ENCODE measurements at regions not wholly inside any gene's neighbourhood (a gene's known extent, or its start where the extent isn't known, plus 50 kb on each side); places are given as distances from the start of the nearest gene placed in this dataset.

DNA sequence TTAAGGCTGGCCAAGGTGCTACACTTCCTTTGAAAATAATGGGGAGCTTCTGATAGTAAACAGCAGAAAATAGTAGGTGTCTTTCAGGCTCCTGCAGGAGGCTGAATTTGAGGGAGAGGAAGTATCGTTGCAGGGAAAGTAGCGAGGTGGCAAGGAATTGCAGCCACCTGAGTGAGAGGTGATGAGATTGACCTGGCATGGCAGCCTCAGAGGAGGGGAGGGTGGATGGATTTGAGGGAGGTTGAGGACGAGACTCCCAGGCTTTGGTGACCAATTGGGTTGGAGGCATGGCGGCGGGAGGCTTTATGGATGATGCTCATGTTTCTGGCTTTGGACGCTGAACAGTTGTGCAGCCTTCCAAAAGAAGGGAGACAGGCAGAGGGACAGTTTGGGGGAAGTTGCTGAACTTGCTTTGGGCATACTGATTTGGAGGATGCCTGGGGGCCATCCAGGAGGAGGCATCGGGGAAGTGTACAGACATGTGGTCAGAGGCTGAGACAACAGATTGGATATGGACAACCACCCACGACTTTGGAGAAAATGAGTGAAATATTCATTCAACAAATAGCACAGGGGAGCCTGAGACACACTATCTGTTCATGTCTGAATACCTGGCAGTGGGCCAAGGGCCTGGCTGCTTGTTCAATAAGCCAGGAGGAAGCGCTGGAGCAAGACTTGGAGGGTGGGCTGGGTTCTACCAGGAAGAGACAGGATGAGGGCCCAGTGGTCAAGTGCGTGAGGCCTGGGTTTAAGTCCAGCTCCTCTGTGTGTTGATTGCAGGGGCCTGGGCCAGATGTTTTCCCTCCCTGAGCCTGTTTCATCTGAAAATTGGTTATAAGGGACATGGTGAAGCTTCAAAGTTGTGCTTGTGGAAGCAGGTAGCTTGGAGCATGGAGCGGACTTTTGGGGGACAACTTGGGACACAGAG lies 113.2 kb downstream of the CEBPB start:
- ChIA-PET CTCF (interaction anchor here (1.0 to 1.5 kb wide), 2 partner anchors 10 to 112 kb away, joined by 3 to 4 read pairs; no protein-coding TSS in a partner anchor), POLR2A (no interaction called here)
- Histone ChIP-seq H3K9me1 (replicated peaks; ENCODE audit: control insufficient read depth, extremely low read depth, insufficient read depth, low read length) (no peaks in the 10 kb centered on the region), H3K27me3 (ENCODE audit: control insufficient read depth in 2 of 2, insufficient read depth in 2 of 2, low read length in 2 of 2) (no peaks in the 10 kb centered on the region), H3K9me3 (replicated peaks; ENCODE audit: control insufficient read depth, insufficient read depth, low read length) (no peaks in the 10 kb centered on the region), H4K20me1 (replicated peaks; ENCODE audit: control insufficient read depth, extremely low read depth, insufficient read depth, low read length) (no peaks in the 10 kb centered on the region), H3K27ac (ENCODE audit: insufficient read depth, low read depth, low read length) (no peak overlapping the region), H3K9ac (replicated peaks; ENCODE audit: extremely low read depth, insufficient read depth, low read length) (no peak overlapping the region), H3K4me3 (replicated peaks in 1 of 3; ENCODE audit: insufficient read depth in 1 of 3, low read depth in 1 of 3, low read length in 3 of 3) (no peak overlapping the region), H3K36me3 (ENCODE audit: control insufficient read depth in 2 of 2, extremely low read depth in 1 of 2, insufficient read depth in 2 of 2, low read length in 2 of 2) (no peaks in the 10 kb centered on the region), H2AFZ (ENCODE audit: low read depth, low read length) (no peak overlapping the region), H3K4me1 (ENCODE audit: control insufficient read depth, extremely low read depth, insufficient read depth, low read length) (peaks cover 6% of the 10 kb centered on the region), H3K4me2 (ENCODE audit: insufficient read depth, low read length) (no peak overlapping the region), H3K79me2 (ENCODE audit: control insufficient read depth, insufficient read depth, low read length) (no peaks in the 10 kb centered on the region)
- dilution Hi-C loops (cut with MboI; ENCODE audit: extremely low pct_ligation_motif_present, low sequenced_read_pairs): no loop called here
- TF ChIP-seq FOS (IDR thresholded peaks at IDR 0.05; ENCODE audit: borderline replicate concordance, insufficient read depth, low read length) (no peak), MAX (IDR thresholded peaks at IDR 0.05; ENCODE audit: insufficient read depth, insufficient read length) (no peak), POLR2A (IDR thresholded peaks at IDR 0.05; ENCODE audit: low read depth, low read length) (no peak)
- DNase-seq (ENCODE audit: low read depth, low spot score) (peak; percentile 42), FAIRE-seq (no peak)
- intact Hi-C loops (cut with micrococcal nuclease): no loop called here
- no TSS peak for BruUV-seq (replicated peaks)

DNA sequence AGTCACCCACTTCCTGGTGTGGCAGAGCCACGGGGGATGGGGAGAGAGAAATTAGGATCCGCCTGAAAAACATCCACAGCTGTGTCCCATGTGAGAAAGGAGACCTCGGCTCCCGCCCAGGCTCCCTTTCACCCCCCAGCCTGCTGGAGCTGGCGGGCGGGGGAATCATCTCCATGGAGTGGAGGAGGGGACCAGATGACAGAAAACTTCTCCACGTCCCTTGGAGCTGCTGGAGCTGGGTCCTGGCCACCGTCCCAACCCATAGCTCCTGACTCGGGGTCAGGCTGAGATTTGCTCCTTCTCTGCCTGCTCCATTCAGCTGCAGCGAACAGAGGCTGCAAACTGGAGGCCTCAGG lies 113.8 kb downstream of the CEBPB start:
- Histone ChIP-seq H3K36me3 (ENCODE audit: control insufficient read depth in 2 of 2, extremely low read depth in 1 of 2, insufficient read depth in 2 of 2, low read length in 2 of 2) (no peaks in the 10 kb centered on the region), H3K27ac (ENCODE audit: insufficient read depth, low read depth, low read length) (no peak overlapping the region), H3K9ac (replicated peaks; ENCODE audit: extremely low read depth, insufficient read depth, low read length) (no peak overlapping the region), H3K9me3 (replicated peaks; ENCODE audit: control insufficient read depth, insufficient read depth, low read length) (no peaks in the 10 kb centered on the region), H3K9me1 (replicated peaks; ENCODE audit: control insufficient read depth, extremely low read depth, insufficient read depth, low read length) (no peaks in the 10 kb centered on the region), H3K4me1 (ENCODE audit: control insufficient read depth, extremely low read depth, insufficient read depth, low read length) (peaks cover 9% of the 10 kb centered on the region), H4K20me1 (replicated peaks; ENCODE audit: control insufficient read depth, extremely low read depth, insufficient read depth, low read length) (no peaks in the 10 kb centered on the region), H3K79me2 (ENCODE audit: control insufficient read depth, insufficient read depth, low read length) (no peaks in the 10 kb centered on the region), H3K27me3 (ENCODE audit: control insufficient read depth in 2 of 2, insufficient read depth in 2 of 2, low read length in 2 of 2) (no peaks in the 10 kb centered on the region), H2AFZ (ENCODE audit: low read depth, low read length) (no peak overlapping the region), H3K4me2 (ENCODE audit: insufficient read depth, low read length) (no peak overlapping the region), H3K4me3 (replicated peaks in 1 of 3; ENCODE audit: insufficient read depth in 1 of 3, low read depth in 1 of 3, low read length in 3 of 3) (no peak overlapping the region)
- intact Hi-C loops (cut with micrococcal nuclease): no loop called here
- BruUV-seq (replicated peaks): no TSS peak
- ChIA-PET POLR2A (no interaction called here), CTCF (interaction anchor here (1.0 kb wide), 1 partner anchor 113 kb away, joined by 4 read pairs; no protein-coding TSS in a partner anchor)
- dilution Hi-C loops (cut with MboI; ENCODE audit: extremely low pct_ligation_motif_present, low sequenced_read_pairs): no loop called here
- TF ChIP-seq MYC (IDR thresholded peaks at IDR 0.05; ENCODE audit: low read depth, low read length): no peak
- no peak for TF ChIP-seq POLR2AphosphoS5 (IDR thresholded peaks at IDR 0.05; ENCODE audit: insufficient read depth, low read depth, low read length)
- TF ChIP-seq, protein P1, sequence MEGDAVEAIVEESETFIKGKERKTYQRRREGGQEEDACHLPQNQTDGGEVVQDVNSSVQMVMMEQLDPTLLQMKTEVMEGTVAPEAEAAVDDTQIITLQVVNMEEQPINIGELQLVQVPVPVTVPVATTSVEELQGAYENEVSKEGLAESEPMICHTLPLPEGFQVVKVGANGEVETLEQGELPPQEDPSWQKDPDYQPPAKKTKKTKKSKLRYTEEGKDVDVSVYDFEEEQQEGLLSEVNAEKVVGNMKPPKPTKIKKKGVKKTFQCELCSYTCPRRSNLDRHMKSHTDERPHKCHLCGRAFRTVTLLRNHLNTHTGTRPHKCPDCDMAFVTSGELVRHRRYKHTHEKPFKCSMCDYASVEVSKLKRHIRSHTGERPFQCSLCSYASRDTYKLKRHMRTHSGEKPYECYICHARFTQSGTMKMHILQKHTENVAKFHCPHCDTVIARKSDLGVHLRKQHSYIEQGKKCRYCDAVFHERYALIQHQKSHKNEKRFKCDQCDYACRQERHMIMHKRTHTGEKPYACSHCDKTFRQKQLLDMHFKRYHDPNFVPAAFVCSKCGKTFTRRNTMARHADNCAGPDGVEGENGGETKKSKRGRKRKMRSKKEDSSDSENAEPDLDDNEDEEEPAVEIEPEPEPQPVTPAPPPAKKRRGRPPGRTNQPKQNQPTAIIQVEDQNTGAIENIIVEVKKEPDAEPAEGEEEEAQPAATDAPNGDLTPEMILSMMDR (IDR thresholded peaks at IDR 0.05; ENCODE audit: extremely low read depth in 1 of 2, insufficient read depth in 1 of 2, low read depth in 1 of 2, low read length in 2 of 2): no peak
- TF ChIP-seq FOS (IDR thresholded peaks at IDR 0.05; ENCODE audit: borderline replicate concordance, insufficient read depth, low read length): no peak
- no peak for TF ChIP-seq MAX (IDR thresholded peaks at IDR 0.05; ENCODE audit: insufficient read depth, insufficient read length)
- no peak for TF ChIP-seq EZH2 (IDR thresholded peaks at IDR 0.05; ENCODE audit: borderline replicate concordance, low read depth, low read length, severe bottlenecking)
- no peak for TF ChIP-seq JUN (IDR thresholded peaks at IDR 0.05; ENCODE audit: borderline replicate concordance, insufficient read depth, insufficient read length, low read depth)
- no peak for TF ChIP-seq POLR2A (IDR thresholded peaks at IDR 0.05; ENCODE audit: low read depth, low read length)
- TF ChIP-seq GATA2 (IDR thresholded peaks at IDR 0.05; ENCODE audit: insufficient read depth, insufficient read length, low read depth, low read length): no peak
- no peak for FAIRE-seq
- DNase-seq (ENCODE audit: low read depth, low spot score): no peak

All from endothelial cell of umbilical vein (primary cell).